HCT116 (cell line): ENCODE measurements at regions not wholly inside any gene's neighbourhood (a gene's known extent, or its start where the extent isn't known, plus 50 kb on each side); places are given as distances from the start of the nearest gene placed in this dataset.

Source experiments
- ATAC-seq: fragments of 200-7000 bp; cut with Tn5 transposase; 2 replicates; pipeline ENCODE4 v1.9.1; 2020; ENCODE audit warnings: mild to moderate bottlenecking, moderate library complexity
- BruUV-seq: library from RNA; stranded (reverse); fragments of 400-500 nt; replicated peaks from 2 replicates; lab custom pipeline; 2021; lab: Mats Ljungman, UMichigan
- CTCF ChIA-PET: fragments of 300-600 bp; sonication (Branson Sonifier 250); formaldehyde crosslinking; loops from one replicate; lab custom pipeline; 2021; ENCODE audit warnings: antibody characterized with exemption; lab: Charles Lee
- POLR2A ChIA-PET: fragments of 300-600, 350-600 bp; sonication (Branson Sonifier 250); formaldehyde crosslinking; loops from one replicate; lab custom pipeline; 2021; ENCODE audit warnings: antibody characterized with exemption; lab: Charles Lee
- RAD21 ChIA-PET, 2 experiments: fragments of 300-600 bp; sonication (Branson Sonifier 250); formaldehyde crosslinking; loops; one replicate each; lab custom pipeline; 2023; ENCODE audit warnings: low total read pairs in 2 of 2; ENCODE audit not compliant: uncharacterized antibody in 2 of 2, unreplicated experiment in 2 of 2, low non-redundant PET in 1 of 2; lab: Charles Lee
- DNase-seq: peaks from one replicate; pipeline ENCODE4 v3.0.0-alpha.2; 2010; ENCODE audit warnings: low read depth, low spot score
- H2AFZ ChIP-seq: fragments of 200-600 bp; shearing (Covaris generic), sonication (generic); 2 replicates; pipeline ENCODE4 v1.6.1; 2017; ENCODE audit warnings: low read depth, mixed run types, mixed read lengths, antibody characterized with exemption, low read length; ENCODE audit not compliant: poor library complexity, severe bottlenecking
- H3K27ac ChIP-seq: 2 replicates; pipeline ENCODE4 v1.5.1; 2012; ENCODE audit warnings: low read depth, low read length
- H3K27me3 ChIP-seq: fragments of 200-600 bp; sonication (generic); 2 replicates; pipeline ENCODE4 v1.6.1; 2016; ENCODE audit warnings: mixed run types, low read length, mixed read lengths; ENCODE audit not compliant: insufficient read depth
- H3K36me3 ChIP-seq, 2 experiments: fragments of 200-500 bp in 1 of 2; fragments of 200-600 bp in 1 of 2; sonication (Bioruptor generic) in 1 of 2; sonication (generic) in 1 of 2; 2 replicates each; pipeline versions ENCODE4 v1.5.1 to v1.6.1; 2014 to 2016; ENCODE audit warnings: low read length in 2 of 2, inconsistent platforms in 1 of 2, mixed read lengths in 1 of 2, mixed run types in 1 of 2; ENCODE audit not compliant: insufficient read depth in 2 of 2, control insufficient read depth in 1 of 2
- H3K4me1 ChIP-seq, 2 experiments: fragments of 200-600 bp in 1 of 2; sonication (generic) in 1 of 2; 2 replicates each; pipeline versions ENCODE4 v1.5.1 to v1.6.1; 2012 to 2017; ENCODE audit warnings: low read length in 2 of 2, inconsistent platforms in 1 of 2, mild to moderate bottlenecking in 1 of 2, mixed read lengths in 1 of 2, mixed run types in 1 of 2, moderate library complexity in 1 of 2; ENCODE audit not compliant: insufficient read depth in 2 of 2, control insufficient read depth in 1 of 2
- H3K4me2 ChIP-seq: fragments of 200-600 bp; sonication (generic); 2 replicates; pipeline ENCODE4 v1.6.1; 2017; ENCODE audit warnings: mixed run types, low read length, mixed read lengths
- H3K4me3 ChIP-seq, 2 experiments: fragments of 200-600 bp in 1 of 2; sonication (generic) in 1 of 2; replicated peaks in 1 of 2; 2 replicates each; pipeline ENCODE4 v1.5.1; 2011 to 2016; ENCODE audit warnings: low read length in 2 of 2, control low read depth in 1 of 2, low read depth in 1 of 2, mild to moderate bottlenecking in 1 of 2, mixed read lengths in 1 of 2, mixed run types in 1 of 2
- H3K79me2 ChIP-seq: fragments of 200-600 bp; sonication (generic); 2 replicates; pipeline ENCODE4 v1.6.1; 2017; ENCODE audit warnings: mild to moderate bottlenecking, mixed run types, low read length, moderate library complexity, mixed read lengths; ENCODE audit not compliant: insufficient read depth
- H3K9ac ChIP-seq: fragments of 200-600 bp; sonication (generic); 2 replicates; pipeline ENCODE4 v1.6.1; 2016; ENCODE audit warnings: low read length, mixed read lengths
- H3K9me2 ChIP-seq: fragments of 200-600 bp; sonication (generic), shearing (Covaris generic); 2 replicates; pipeline ENCODE4 v1.6.1; 2017; ENCODE audit warnings: mixed run types, mild to moderate bottlenecking, moderate library complexity; ENCODE audit not compliant: insufficient read depth
- H3K9me3 ChIP-seq, 2 experiments: fragments of 200-500 bp in 1 of 2; fragments of 200-600 bp in 1 of 2; sonication (Bioruptor generic) in 1 of 2; sonication (generic) in 1 of 2; 2 replicates each; pipeline ENCODE4 v1.6.1; 2014 to 2017; ENCODE audit warnings: low read length in 2 of 2, mixed read lengths in 2 of 2, inconsistent platforms in 1 of 2, low read depth in 1 of 2, mild to moderate bottlenecking in 1 of 2, mixed run types in 1 of 2, moderate library complexity in 1 of 2; ENCODE audit not compliant: control insufficient read depth in 1 of 2, insufficient read depth in 1 of 2
- H4K20me1 ChIP-seq: fragments of 200-600 bp; sonication (generic), shearing (Covaris generic); 2 replicates; pipeline ENCODE4 v1.6.1; 2017; ENCODE audit warnings: mixed run types, mild to moderate bottlenecking, moderate library complexity; ENCODE audit not compliant: insufficient read depth
- ATF3 ChIP-seq: IDR thresholded peaks from 2 replicates; pipeline ENCODE4 v1.6.1; 2012
- CBX3 ChIP-seq: IDR thresholded peaks from 2 replicates; pipeline ENCODE4 v1.6.1; 2012; ENCODE audit warnings: low read depth
- CEBPB ChIP-seq: IDR thresholded peaks from 2 replicates; pipeline ENCODE4 v1.6.1; 2012; ENCODE audit warnings: low read depth
- CTCF ChIP-seq, 3 experiments: fragments of 200-600 bp in 1 of 3; sonication (generic) in 1 of 3; IDR thresholded peaks in 2 of 3; conservative IDR thresholded peaks in 1 of 3; 2 replicates each; pipeline ENCODE4 v1.5.1; 2012 to 2017; ENCODE audit warnings: low read depth in 2 of 3, low read length in 2 of 3, antibody characterized with exemption in 1 of 3, borderline replicate concordance in 1 of 3, control low read depth in 1 of 3, mild to moderate bottlenecking in 1 of 3, mixed read lengths in 1 of 3, mixed run types in 1 of 3, moderate library complexity in 1 of 3; ENCODE audit not compliant: insufficient read depth in 1 of 3
- EGR1 ChIP-seq: IDR thresholded peaks from 2 replicates; pipeline ENCODE4 v1.6.1; 2012; ENCODE audit warnings: low read depth
- ELF1 ChIP-seq: IDR thresholded peaks from 2 replicates; pipeline ENCODE4 v1.6.1; 2012; ENCODE audit warnings: low read depth, borderline replicate concordance
- EZH2phosphoT487 ChIP-seq: fragments of 200-600 bp; IDR thresholded peaks from 2 replicates; pipeline ENCODE4 v1.6.1; 2018; ENCODE audit warnings: antibody characterized with exemption, borderline replicate concordance
- FOSL1 ChIP-seq: IDR thresholded peaks from 2 replicates; pipeline ENCODE4 v1.6.1; 2012; ENCODE audit warnings: low read depth
- POLR2A ChIP-seq: IDR thresholded peaks from 2 replicates; pipeline ENCODE4 v1.7.0; 2011; ENCODE audit warnings: borderline replicate concordance; ENCODE audit not compliant: insufficient read depth, insufficient read length; ENCODE audit errors: extremely low read depth
- RAD21 ChIP-seq: IDR thresholded peaks from 2 replicates; pipeline ENCODE4 v1.6.1; 2012; ENCODE audit warnings: low read depth, mild to moderate bottlenecking
- REST ChIP-seq: IDR thresholded peaks from 2 replicates; pipeline ENCODE4 v1.6.1; 2012; ENCODE audit warnings: low read depth
- SP1 ChIP-seq: IDR thresholded peaks from 2 replicates; pipeline ENCODE4 v1.6.1; 2012; ENCODE audit warnings: low read depth
- SRF ChIP-seq: IDR thresholded peaks from 2 replicates; pipeline ENCODE4 v1.6.1; 2012; ENCODE audit warnings: low read depth
- TCF7L2 ChIP-seq: IDR thresholded peaks from 2 replicates; pipeline ENCODE4 v1.7.0; 2011; ENCODE audit warnings: borderline replicate concordance, inconsistent platforms; ENCODE audit not compliant: insufficient read depth, insufficient read length; ENCODE audit errors: extremely low read depth
- YY1 ChIP-seq: IDR thresholded peaks from 2 replicates; pipeline ENCODE4 v1.6.1; 2011; ENCODE audit warnings: low read length, low read depth, moderate library complexity, mild to moderate bottlenecking; ENCODE audit not compliant: insufficient replicate concordance; ENCODE audit errors: extremely low read depth
- ZFX ChIP-seq: fragments of 450-650 bp; IDR thresholded peaks from 2 replicates; pipeline ENCODE4 v1.6.1; 2017
- intact Hi-C: fragments of 100-400 bp; cut with micrococcal nuclease; formaldehyde crosslinking; loops from 2 replicates; pipeline ENCODE4 v1.10.0; 2022

GRCh38 chr14:99333841-99334635 is 62.0 kb upstream of the BCL11B start:
- H3K9ac ChIP-seq = no peak overlapping the region
- ChIA-PET CTCF (interaction anchor here (2.4 kb wide), 1 partner anchor 14 kb away, joined by 13 read pairs; no protein-coding TSS in a partner anchor), RAD21 (no interaction called here)
- no peaks in the 10 kb centered on the region for H4K20me1 ChIP-seq
- H3K36me3 ChIP-seq = no peaks in the 10 kb centered on the region
- H2AFZ ChIP-seq = no peak overlapping the region
- intact Hi-C loops = no loop called here
- H3K4me2 ChIP-seq = no peak overlapping the region
- no peak for ATAC-seq
- TF ChIP-seq POLR2A = no peak
- TF ChIP-seq RAD21 = no peak
- no peak for TF ChIP-seq ATF3
- TF ChIP-seq ZFX = no peak
- TF ChIP-seq CEBPB = no peak
- TF ChIP-seq TCF7L2 = no peak
- no peak for TF ChIP-seq YY1
- TF ChIP-seq CBX3 = no peak
- no peak for TF ChIP-seq CTCF (IDR thresholded peaks at IDR 0.05 in 2 of 3, conservative IDR thresholded peaks at IDR 0.05 in 1 of 3; ENCODE audit: borderline replicate concordance in 1 of 3, insufficient read depth in 1 of 3, low read depth in 2 of 3, low read length in 2 of 3)
- no peak for TF ChIP-seq EZH2phosphoT487
- TF ChIP-seq FOSL1 = no peak
- no peak for TF ChIP-seq ELF1
- no peak for TF ChIP-seq SRF
- no peak for TF ChIP-seq EGR1
- TF ChIP-seq REST = no peak
- no peak for TF ChIP-seq SP1
- TF ChIP-seq, all 23 proteins: peak for 0
- Histone ChIP-seq H3K27ac (no peak overlapping the region), H3K9me2 (no peaks in the 10 kb centered on the region), H3K79me2 (no peaks in the 10 kb centered on the region), H3K9me3 (no peaks in the 10 kb centered on the region), H3K4me3 (no peak overlapping the region), H3K27me3 (peaks cover 26% of the 10 kb centered on the region), H3K4me1 (no peaks in the 10 kb centered on the region)
- BruUV-seq = no TSS peak
- DNase-seq = no peak
- POLR2A ChIA-PET = no interaction called here
